ENCODE measurements at regions not wholly inside any gene's neighbourhood (a gene's known extent, or its start where the extent isn't known, plus 50 kb on each side); places are given as distances from the start of the nearest gene placed in this dataset.
"Not testable (repeated sequence)": the region's sequence is repeated elsewhere in the genome, so short reads cannot be mapped to it uniquely, and the experiment has no call there.

DNA sequence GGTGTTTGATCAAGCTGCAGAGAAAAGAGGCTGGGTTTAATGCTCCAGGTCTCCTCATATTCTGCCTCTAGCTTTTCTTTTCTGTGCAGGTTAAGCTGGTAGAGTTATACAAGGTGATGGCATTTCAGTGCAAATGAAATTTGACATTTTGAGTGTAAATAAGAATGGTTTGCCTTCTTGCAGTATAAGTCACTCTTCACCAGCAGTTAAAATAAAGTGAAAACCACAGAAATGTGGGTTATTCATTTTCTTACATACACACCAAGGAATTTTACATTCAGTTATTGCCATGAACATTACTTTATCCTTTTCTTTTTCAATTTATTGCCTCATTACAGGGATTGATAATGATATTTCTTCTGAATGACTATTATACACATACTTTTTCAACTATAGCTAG, 337.5 kb upstream of the PCSK5 start:
- no peaks in the 10 kb centered on the region for H3K36me3 Mint-ChIP-seq (ENCODE audit: insufficient read depth)
- H3K4me1 Mint-ChIP-seq (ENCODE audit: low read depth in 2 of 2): no peaks in the 10 kb centered on the region
- no peak for ATAC-seq (replicated peaks)
- no peaks in the 10 kb centered on the region for H3K27me3 Mint-ChIP-seq
- H3K27ac Mint-ChIP-seq: no peak overlapping the region
- no peak overlapping the region for H3K4me3 Mint-ChIP-seq
- peaks cover 1 to 15% of the 10 kb centered on the region in 2 donors for H3K9me3 Mint-ChIP-seq
- DNase-seq: no peak

DNA sequence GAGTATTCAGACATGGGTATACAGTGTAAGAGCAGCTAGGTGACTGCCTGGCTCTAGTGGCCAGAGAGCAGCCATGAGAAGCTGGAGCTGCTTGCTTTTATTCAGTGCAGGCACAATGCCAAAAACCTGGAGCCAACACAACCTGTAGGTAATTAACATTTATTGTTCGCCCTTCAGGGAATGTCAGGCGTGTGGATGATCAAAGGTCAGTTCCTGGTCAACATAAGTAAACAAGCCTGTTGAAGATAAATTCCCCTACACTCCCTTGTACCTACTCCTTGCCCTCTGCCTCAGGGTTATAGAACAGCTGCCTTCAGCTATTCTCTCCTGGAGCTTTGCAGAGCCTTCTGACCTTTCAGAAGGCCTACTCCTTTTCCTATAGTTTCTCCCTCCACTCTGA, 323.7 kb upstream of the PCSK5 start:
- H3K36me3 Mint-ChIP-seq (ENCODE audit: insufficient read depth); H3K4me1 Mint-ChIP-seq (ENCODE audit: low read depth in 2 of 2); H3K9me3 Mint-ChIP-seq; ATAC-seq (replicated peaks); H3K27ac Mint-ChIP-seq; H3K4me3 Mint-ChIP-seq; H3K27me3 Mint-ChIP-seq; DNase-seq: not testable (repeated sequence)

DNA sequence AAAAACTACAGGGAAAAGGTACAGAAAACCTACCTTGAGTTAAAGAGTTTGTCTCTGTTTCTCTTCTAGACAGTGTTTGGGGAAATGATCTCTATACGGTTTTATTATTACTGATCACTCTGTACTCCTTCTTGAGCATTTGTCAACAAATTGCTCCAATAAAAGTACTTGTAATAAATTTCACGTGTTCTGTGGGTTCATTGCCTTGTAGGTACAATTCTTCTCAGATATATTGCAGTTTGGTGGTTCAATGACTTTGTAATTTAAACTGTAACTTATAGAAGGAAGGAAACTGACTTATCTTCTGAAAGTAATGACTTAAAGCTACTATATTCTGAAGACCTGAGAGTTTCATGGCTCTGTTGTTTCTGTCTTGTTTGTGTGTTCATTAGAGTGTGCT, 319.9 kb upstream of the PCSK5 start:
- H3K36me3 Mint-ChIP-seq (ENCODE audit: insufficient read depth): no peaks in the 10 kb centered on the region
- H3K27ac Mint-ChIP-seq: no peak overlapping the region

GRCh38 chr9:75574569-75574968, 315.9 kb upstream of the PCSK5 start:
- H3K4me3 Mint-ChIP-seq: no peak overlapping the region
- no peak for ATAC-seq (replicated peaks)
- H3K36me3 Mint-ChIP-seq (ENCODE audit: insufficient read depth): no peaks in the 10 kb centered on the region
- no peak overlapping the region for H3K27ac Mint-ChIP-seq
- peaks cover 5 to 20% of the 10 kb centered on the region in 2 donors for H3K9me3 Mint-ChIP-seq
- H3K27me3 Mint-ChIP-seq: no peaks in the 10 kb centered on the region
- no peaks in the 10 kb centered on the region for H3K4me1 Mint-ChIP-seq (ENCODE audit: low read depth in 2 of 2)
- no peak for DNase-seq

More for the DNA sequence above, 319.9 kb upstream of the PCSK5 start:
- Mint-ChIP-seq H3K4me1 (ENCODE audit: low read depth in 2 of 2) (no peaks in the 10 kb centered on the region), H3K9me3 (peaks cover 6 to 20% of the 10 kb centered on the region in 2 donors), H3K4me3 (no peak overlapping the region), H3K27me3 (no peaks in the 10 kb centered on the region)
- DNase-seq (no peak), ATAC-seq (replicated peaks) (no peak)

- Mint-ChIP-seq H3K36me3 (ENCODE audit: insufficient read depth) (no peaks in the 10 kb centered on the region), H3K4me1 (ENCODE audit: low read depth in 2 of 2) (no peaks in the 10 kb centered on the region), H3K4me3 (no peak overlapping the region), H3K27ac (no peak overlapping the region), H3K27me3 (no peaks in the 10 kb centered on the region), H3K9me3 (peaks cover 0 to 7% of the 10 kb centered on the region in 2 donors)
- no peak for ATAC-seq (replicated peaks)
- no peak for DNase-seq
Observed at GRCh38 chr9:75582870-75583269, 307.6 kb upstream of the PCSK5 start.

GRCh38 chr9:75588808-75589207, 301.7 kb upstream of the PCSK5 start:
- DNase-seq (no peak), ATAC-seq (replicated peaks) (no peak)
- no peaks in the 10 kb centered on the region for H3K36me3 Mint-ChIP-seq (ENCODE audit: insufficient read depth)
- H3K27me3 Mint-ChIP-seq: no peaks in the 10 kb centered on the region
- peaks cover 10 to 17% of the 10 kb centered on the region in 2 donors for H3K9me3 Mint-ChIP-seq
- no peak overlapping the region for H3K27ac Mint-ChIP-seq
- H3K4me1 Mint-ChIP-seq (ENCODE audit: low read depth in 2 of 2): no peaks in the 10 kb centered on the region
- H3K4me3 Mint-ChIP-seq: no peak overlapping the region

DNA sequence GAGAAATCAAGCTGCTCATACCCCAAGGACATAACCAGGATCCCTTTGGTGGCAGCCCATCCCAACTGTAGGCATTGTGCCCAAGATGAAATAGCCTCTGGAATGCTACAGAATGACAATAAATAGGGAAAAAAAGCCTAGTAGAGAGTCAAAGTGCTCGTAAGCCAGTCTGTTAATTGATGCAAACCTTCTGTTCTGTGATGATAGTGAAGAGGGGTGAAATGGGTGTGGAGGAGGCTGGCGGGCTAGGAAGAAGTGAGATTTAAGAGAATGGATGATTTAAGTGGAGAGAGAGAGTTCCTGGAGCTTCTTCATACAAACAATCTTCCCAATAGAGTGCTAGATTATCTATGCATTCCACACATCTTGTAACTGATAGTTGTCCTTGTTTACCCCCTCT, 301.0 kb upstream of the PCSK5 start:
- Mint-ChIP-seq H3K27ac (no peak overlapping the region), H3K4me3 (no peak overlapping the region), H3K9me3 (peaks cover 12 to 20% of the 10 kb centered on the region in 2 donors), H3K36me3 (ENCODE audit: insufficient read depth) (no peaks in the 10 kb centered on the region), H3K27me3 (no peaks in the 10 kb centered on the region), H3K4me1 (ENCODE audit: low read depth in 2 of 2) (no peaks in the 10 kb centered on the region)
- ATAC-seq (replicated peaks) (no peak), DNase-seq (no peak)

- Mint-ChIP-seq H3K36me3 (ENCODE audit: insufficient read depth) (no peaks in the 10 kb centered on the region), H3K4me1 (ENCODE audit: low read depth in 2 of 2) (no peaks in the 10 kb centered on the region), H3K9me3 (peaks cover 8 to 21% of the 10 kb centered on the region in 2 donors), H3K27ac (no peak overlapping the region), H3K27me3 (no peaks in the 10 kb centered on the region), H3K4me3 (no peak overlapping the region)
- DNase-seq (no peak), ATAC-seq (replicated peaks) (no peak)
Observed at GRCh38 chr9:75591972-75592371, 298.5 kb upstream of the PCSK5 start.

- Mint-ChIP-seq H3K36me3 (ENCODE audit: insufficient read depth) (no peaks in the 10 kb centered on the region), H3K4me3 (no peak overlapping the region)
Observed at GRCh38 chr9:75592586-75592985, 297.9 kb upstream of the PCSK5 start.

DNA sequence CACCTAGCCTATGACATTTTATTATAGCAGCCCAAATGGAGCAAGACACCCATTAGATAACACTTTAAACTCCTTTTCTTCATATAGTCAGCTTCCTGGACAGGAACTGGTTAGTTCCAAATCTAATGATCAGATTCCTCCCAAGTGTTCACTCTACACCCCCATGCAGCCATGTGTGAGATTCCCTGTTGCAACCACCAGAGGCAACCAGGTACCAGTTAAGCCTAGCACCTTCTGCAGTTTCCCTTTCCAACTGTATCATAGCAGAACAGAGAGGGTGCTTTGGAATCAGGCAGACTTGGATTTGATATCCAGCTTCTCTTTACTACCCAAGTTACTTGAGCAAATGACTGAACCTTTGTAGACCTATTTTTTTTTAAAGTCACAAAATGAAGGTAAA, 296.6 kb upstream of the PCSK5 start:
- Mint-ChIP-seq H3K27ac (no peak overlapping the region), H3K36me3 (ENCODE audit: insufficient read depth) (no peaks in the 10 kb centered on the region), H3K27me3 (no peaks in the 10 kb centered on the region), H3K4me3 (no peak overlapping the region), H3K4me1 (ENCODE audit: low read depth in 2 of 2) (no peaks in the 10 kb centered on the region), H3K9me3 (peaks cover 8 to 25% of the 10 kb centered on the region in 2 donors)
- no peak for ATAC-seq (replicated peaks)
- no peak for DNase-seq

More at GRCh38 chr9:75592586-75592985, 297.9 kb upstream of the PCSK5 start:
- Mint-ChIP-seq H3K27ac (no peak overlapping the region), H3K9me3 (peaks cover 8 to 25% of the 10 kb centered on the region in 2 donors), H3K27me3 (no peaks in the 10 kb centered on the region), H3K4me1 (ENCODE audit: low read depth in 2 of 2) (no peaks in the 10 kb centered on the region)
- ATAC-seq (replicated peaks): no peak
- no peak for DNase-seq

- Mint-ChIP-seq H3K27ac (no peak overlapping the region), H3K4me3 (no peak overlapping the region), H3K27me3 (no peaks in the 10 kb centered on the region), H3K36me3 (ENCODE audit: insufficient read depth) (no peaks in the 10 kb centered on the region), H3K9me3 (peaks cover 4 to 11% of the 10 kb centered on the region in 2 donors), H3K4me1 (ENCODE audit: low read depth in 2 of 2) (no peaks in the 10 kb centered on the region)
- ATAC-seq (replicated peaks) (no peak), DNase-seq (no peak)
Observed at GRCh38 chr9:75599126-75599525, 291.3 kb upstream of the PCSK5 start.

DNA sequence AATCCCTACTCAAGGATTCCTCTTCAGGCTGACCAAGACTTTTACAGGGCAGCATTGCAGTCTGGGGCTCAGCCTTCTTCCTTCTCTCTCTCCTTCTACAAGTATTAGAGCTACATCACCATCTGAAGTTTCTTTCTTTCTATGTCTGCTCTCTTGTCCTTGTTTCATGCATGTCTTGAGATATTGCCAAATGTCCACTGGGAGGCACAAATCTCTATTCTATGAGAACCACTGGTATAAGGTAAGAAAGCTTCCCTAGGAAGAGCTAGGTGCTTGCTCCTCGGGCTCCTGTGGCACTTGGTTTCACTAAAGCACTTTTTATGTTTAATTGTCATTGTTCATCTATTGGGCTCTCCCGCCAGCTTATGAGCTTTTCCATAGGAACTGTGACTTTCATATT, 289.2 kb upstream of the PCSK5 start:
- Mint-ChIP-seq H3K36me3 (ENCODE audit: insufficient read depth) (no peaks in the 10 kb centered on the region), H3K4me3 (no peak overlapping the region), H3K4me1 (ENCODE audit: low read depth in 2 of 2) (no peaks in the 10 kb centered on the region), H3K27ac (no peak overlapping the region), H3K9me3 (peaks cover 4 to 20% of the 10 kb centered on the region in 2 donors), H3K27me3 (no peaks in the 10 kb centered on the region)
- ATAC-seq (replicated peaks) (no peak), DNase-seq (no peak)

GRCh38 chr9:75602060-75602459, 288.4 kb upstream of the PCSK5 start:
- no peak overlapping the region for H3K27ac Mint-ChIP-seq
- H3K27me3 Mint-ChIP-seq: no peaks in the 10 kb centered on the region
- no peaks in the 10 kb centered on the region for H3K36me3 Mint-ChIP-seq (ENCODE audit: insufficient read depth)
- H3K4me3 Mint-ChIP-seq: no peak overlapping the region
- no peaks in the 10 kb centered on the region for H3K4me1 Mint-ChIP-seq (ENCODE audit: low read depth in 2 of 2)
- no peak for DNase-seq
- H3K9me3 Mint-ChIP-seq: peaks cover 4 to 19% of the 10 kb centered on the region in 2 donors
- ATAC-seq (replicated peaks): no peak

GRCh38 chr9:75604661-75605060, 285.8 kb upstream of the PCSK5 start:
- Mint-ChIP-seq H3K4me1 (ENCODE audit: low read depth in 2 of 2) (no peaks in the 10 kb centered on the region), H3K36me3 (ENCODE audit: insufficient read depth) (no peaks in the 10 kb centered on the region)

GRCh38 chr9:75607521-75607920, 283.0 kb upstream of the PCSK5 start:
- no peak overlapping the region for H3K27ac Mint-ChIP-seq
- no peaks in the 10 kb centered on the region for H3K27me3 Mint-ChIP-seq
- no peak for ATAC-seq (replicated peaks)
- H3K4me1 Mint-ChIP-seq (ENCODE audit: low read depth in 2 of 2): no peaks in the 10 kb centered on the region
- H3K9me3 Mint-ChIP-seq: peaks cover 5 to 21% of the 10 kb centered on the region in 2 donors
- no peak for DNase-seq
- no peaks in the 10 kb centered on the region for H3K36me3 Mint-ChIP-seq (ENCODE audit: insufficient read depth)
- no peak overlapping the region for H3K4me3 Mint-ChIP-seq

More at GRCh38 chr9:75604661-75605060, 285.8 kb upstream of the PCSK5 start:
- Mint-ChIP-seq H3K9me3 (peaks cover 6 to 15% of the 10 kb centered on the region in 2 donors), H3K27ac (no peak overlapping the region), H3K27me3 (no peaks in the 10 kb centered on the region), H3K4me3 (no peak overlapping the region)
- DNase-seq: no peak
- ATAC-seq (replicated peaks): no peak
